GM12878 (cell line): ENCODE measurements at regions not wholly inside any gene's neighbourhood (a gene's known extent, or its start where the extent isn't known, plus 50 kb on each side); places are given as distances from the start of the nearest gene placed in this dataset.

Experiments
- ATAC-seq: fragments of 200-7000 bp; cut with Tn5 transposase; 3 replicates; pipeline ENCODE4 v1.9.1; 2020; ENCODE audit warnings: mild to moderate bottlenecking, moderate library complexity
- BruUV-seq: library from RNA; stranded (reverse); fragments of 400-500 nt; replicated peaks from 2 replicates; lab custom pipeline; 2021; lab: Mats Ljungman, UMichigan
- CTCF ChIA-PET: fragments of 300-600 bp; sonication (Branson Sonifier 250); formaldehyde crosslinking; extraction: SDS; loops from one replicate; lab custom pipeline; 2021; ENCODE audit warnings: inconsistent platforms; lab: Yijun Ruan, JAX
- POLR2A ChIA-PET: fragments of 350-600 bp; formaldehyde crosslinking; extraction: SDS; loops from one replicate; lab custom pipeline; 2021; ENCODE audit warnings: inconsistent platforms; lab: Charles Lee
- RAD21 ChIA-PET: fragments of 300-600 bp; sonication (Branson Sonifier 250); formaldehyde crosslinking; loops from one replicate; lab custom pipeline; 2023; ENCODE audit warnings: antibody characterized with exemption; ENCODE audit not compliant: unreplicated experiment; lab: Charles Lee
- SMC1A ChIA-PET: fragments of 300-600 bp; sonication (Branson Sonifier 250); formaldehyde crosslinking; loops from one replicate; lab custom pipeline; 2023; ENCODE audit not compliant: unreplicated experiment, uncharacterized antibody; lab: Charles Lee
- DNase-seq: peaks from one replicate; pipeline ENCODE4 v3.0.0-alpha.2; 2011; ENCODE audit warnings: low read depth, low spot score
- FAIRE-seq: peaks from 3 replicates; lab custom pipeline; 2011; peaks lifted over from hg19 to GRCh38; lab: Jason Lieb, UNC
- H2AFZ ChIP-seq: 2 replicates; pipeline ENCODE4 v1.6.0; 2011; ENCODE audit warnings: low read depth, low read length, control low read depth; ENCODE audit not compliant: control insufficient read depth
- H3K27ac ChIP-seq: 2 replicates; pipeline ENCODE4 v1.5.1; 2011; ENCODE audit warnings: control low read depth; ENCODE audit not compliant: control insufficient read depth, insufficient read depth
- H3K27me3 ChIP-seq, 2 experiments: replicated peaks in 1 of 2; 2 replicates each; pipeline versions ENCODE4 v1.6.0 to v1.6.1; 2011; ENCODE audit warnings: low read length in 1 of 2; ENCODE audit not compliant: control insufficient read depth in 2 of 2, insufficient read depth in 2 of 2
- H3K36me3 ChIP-seq, 2 experiments: 2 replicates each; pipeline ENCODE4 v1.5.1; 2011; ENCODE audit warnings: low read length in 1 of 2; ENCODE audit not compliant: control insufficient read depth in 2 of 2, insufficient read depth in 2 of 2
- H3K4me1 ChIP-seq: 2 replicates; pipeline ENCODE4 v1.6.1; 2011; ENCODE audit warnings: mild to moderate bottlenecking, low read length, moderate library complexity, mixed read lengths; ENCODE audit not compliant: control insufficient read depth, insufficient read depth
- H3K4me2 ChIP-seq: 2 replicates; pipeline ENCODE4 v1.6.0; 2011; ENCODE audit warnings: control low read depth; ENCODE audit not compliant: control insufficient read depth, insufficient read depth
- H3K4me3 ChIP-seq: fragments of 200-600 bp; sonication (generic); 2 replicates; pipeline ENCODE4 v1.5.1; 2016
- H3K79me2 ChIP-seq: 2 replicates; pipeline ENCODE4 v1.6.0; 2011; ENCODE audit warnings: low read length; ENCODE audit not compliant: control insufficient read depth, insufficient read depth
- H3K9ac ChIP-seq: 2 replicates; pipeline ENCODE4 v1.8.0; 2011; ENCODE audit warnings: low read length, control low read depth, mixed read lengths; ENCODE audit not compliant: control insufficient read depth, insufficient read depth
- H3K9me3 ChIP-seq: replicated peaks from 3 replicates; pipeline ENCODE4 v1.5.1; 2011; ENCODE audit warnings: mild to moderate bottlenecking, low read length; ENCODE audit not compliant: control insufficient read depth, insufficient read depth
- H4K20me1 ChIP-seq: 2 replicates; pipeline ENCODE4 v1.6.0; 2011; ENCODE audit not compliant: control insufficient read depth, insufficient read depth
- ATF7 ChIP-seq: fragments of 450-650 bp; IDR thresholded peaks from 2 replicates; pipeline ENCODE4 v1.6.1; 2016; ENCODE audit warnings: low read depth, mild to moderate bottlenecking
- CBX5 ChIP-seq: sonication (generic); IDR thresholded peaks from 2 replicates; pipeline ENCODE4 v1.6.1; 2016; ENCODE audit warnings: low read depth, moderate library complexity, mild to moderate bottlenecking, inconsistent platforms
- CEBPB ChIP-seq, 2 experiments: fragments of 150-350 bp in 1 of 2; IDR thresholded peaks; 2 replicates each; pipeline ENCODE4 v1.6.1; 2012 to 2014; ENCODE audit warnings: low read depth in 2 of 2, low read length in 2 of 2, borderline replicate concordance in 1 of 2, inconsistent platforms in 1 of 2
- FOXM1 ChIP-seq: IDR thresholded peaks from 2 replicates; pipeline ENCODE4 v1.6.1; 2012; ENCODE audit warnings: low read depth, mild to moderate bottlenecking, inconsistent platforms, low read length, moderate library complexity
- GABPA ChIP-seq: IDR thresholded peaks from 2 replicates; pipeline ENCODE4 v1.6.1; 2014; ENCODE audit warnings: antibody characterized with exemption, low read depth, mild to moderate bottlenecking, inconsistent platforms
- KAT2A ChIP-seq: conservative IDR thresholded peaks from 2 replicates; pipeline ENCODE4 v1.6.1; 2011; ENCODE audit warnings: low read depth, low read length; ENCODE audit not compliant: control insufficient read depth
- NFIC ChIP-seq: IDR thresholded peaks from 2 replicates; pipeline ENCODE4 v1.6.1; 2012; ENCODE audit warnings: low read depth, mild to moderate bottlenecking, inconsistent platforms, low read length, moderate library complexity
- NFYB ChIP-seq: IDR thresholded peaks from 2 replicates; pipeline ENCODE4 v1.6.1; 2011; ENCODE audit warnings: low read depth, mild to moderate bottlenecking, low read length, improper control_type of control experiment, moderate library complexity; ENCODE audit not compliant: insufficient read depth
- NKRF ChIP-seq: fragments of 450-650 bp; conservative IDR thresholded peaks from 2 replicates; pipeline ENCODE4 v1.6.1; 2017; ENCODE audit warnings: mild to moderate bottlenecking, moderate library complexity
- PRDM15 ChIP-seq: fragments of 450-650 bp; formaldehyde crosslinking; IDR thresholded peaks from 2 replicates; pipeline ENCODE4 v1.4.0; 2020; ENCODE audit warnings: mild to moderate bottlenecking, moderate library complexity
- RCOR1 ChIP-seq: conservative IDR thresholded peaks from 2 replicates; pipeline ENCODE4 v1.6.1; 2012; ENCODE audit warnings: low read depth, low read length, improper control_type of control experiment
- STAT1 ChIP-seq: fragments of 450-650 bp; conservative IDR thresholded peaks from 2 replicates; pipeline ENCODE4 v1.6.1; 2014; ENCODE audit warnings: antibody characterized with exemption, mild to moderate bottlenecking
- USF2 ChIP-seq: IDR thresholded peaks from 2 replicates; pipeline ENCODE4 v1.6.1; 2011; ENCODE audit warnings: low read depth, low read length, improper control_type of control experiment, borderline replicate concordance
- YY1 ChIP-seq: IDR thresholded peaks from 2 replicates; pipeline ENCODE4 v1.6.1; 2011; ENCODE audit warnings: low read depth, mild to moderate bottlenecking, low read length
- ZNF592 ChIP-seq: fragments of 450-650 bp; IDR thresholded peaks from 2 replicates; pipeline ENCODE4 v1.6.1; 2017; ENCODE audit warnings: mild to moderate bottlenecking, moderate library complexity
- WGBS: methylation state at CpG from one replicate; pipeline ENCODE4 v1.1.6; 2016; ENCODE audit warnings: low lambda C conversion rate; ENCODE audit not compliant: insufficient replicate concordance, insufficient coverage; ENCODE audit errors: missing lambda C conversion rate; 5-methylcytosine and 5-hydroxymethylcytosine counted together
- in situ Hi-C: fragments of 300-500 bp; cut with MboI; formaldehyde crosslinking; loops from 9 replicates; pipeline ENCODE4 v1.14.3; 2018; ENCODE audit warnings: mixed read lengths
- intact Hi-C: fragments of 100-400 bp; cut with micrococcal nuclease; formaldehyde crosslinking; loops from one replicate; pipeline ENCODE4 v1.14.2; 2022; ENCODE audit not compliant: unreplicated experiment

- in situ Hi-C loops, result no loop called here
- WGBS, result 0% methylated on average over 3 of the region's 3 CpGs
- TF ChIP-seq CEBPB (IDR thresholded peaks at IDR 0.05; ENCODE audit: borderline replicate concordance in 1 of 2, low read depth in 2 of 2, low read length in 2 of 2), result no peak
- no peak for TF ChIP-seq CBX5
- TF ChIP-seq STAT1, result no peak
- TF ChIP-seq NKRF, result no peak
- TF ChIP-seq KAT2A, result no peak
- TF ChIP-seq USF2, result no peak
- TF ChIP-seq NFYB, result no peak
- TF ChIP-seq NFIC, result no peak
- TF ChIP-seq PRDM15 (CRISPR knock-in tag), result no peak
- no peak for TF ChIP-seq RCOR1
- TF ChIP-seq GABPA, result no peak
- no peak for TF ChIP-seq FOXM1
- TF ChIP-seq ZNF592, result no peak
- no peak for TF ChIP-seq ATF7
- no peak for TF ChIP-seq YY1
Measured at GRCh38 chr16:17743158-17743557, 272.4 kb upstream of the XYLT1 start.

More at GRCh38 chr16:17743158-17743557, 272.4 kb upstream of the XYLT1 start:
- DNase-seq (no peak), FAIRE-seq (no peak), ATAC-seq (no peak)
- ChIA-PET POLR2A (no interaction called here), SMC1A (no interaction called here), CTCF (no interaction called here), RAD21 (no interaction called here)
- no peak overlapping the region for H3K27ac ChIP-seq
- intact Hi-C loops, result no loop called here
- H3K4me3 ChIP-seq, result no peak overlapping the region
- H3K9ac ChIP-seq, result no peak overlapping the region
- no peak overlapping the region for H3K4me2 ChIP-seq
- no peaks in the 10 kb centered on the region for H3K79me2 ChIP-seq
- no peaks in the 10 kb centered on the region for H4K20me1 ChIP-seq
- no peaks in the 10 kb centered on the region for H3K4me1 ChIP-seq
- H3K27me3 ChIP-seq, result no peaks in the 10 kb centered on the region
- no TSS peak for BruUV-seq
- H3K9me3 ChIP-seq, result no peaks in the 10 kb centered on the region
- no peaks in the 10 kb centered on the region for H3K36me3 ChIP-seq
- no peak overlapping the region for H2AFZ ChIP-seq
